GM10248 (cell line): ENCODE measurements at regions not wholly inside any gene's neighbourhood (a gene's known extent, or its start where the extent isn't known, plus 50 kb on each side); places are given as distances from the start of the nearest gene placed in this dataset.

Source experiments
- CTCF ChIA-PET: fragments of 300-600 bp; sonication (Branson Sonifier 250); formaldehyde crosslinking; extraction: SDS; loops from one replicate; lab custom pipeline; 2021; ENCODE audit warnings: antibody characterized with exemption; lab: Yijun Ruan, JAX
- POLR2A ChIA-PET: fragments of 350-650 bp; sonication (Branson Sonifier 250); formaldehyde crosslinking; extraction: SDS; loops from one replicate; lab custom pipeline; 2020; ENCODE audit warnings: antibody characterized with exemption; lab: Yijun Ruan, JAX
- DNase-seq: peaks from one replicate; pipeline ENCODE4 v3.0.0; 2012; ENCODE audit errors: extremely low spot score
- TF ChIP-seq, protein P1 (sequence below): IDR thresholded peaks from 2 replicates; pipeline ENCODE4 v1.5.1; 2012; ENCODE audit warnings: mild to moderate bottlenecking, low read depth; ENCODE audit errors: extremely low read depth, missing control alignments, control extremely low read depth

- TF ChIP-seq, protein P1, sequence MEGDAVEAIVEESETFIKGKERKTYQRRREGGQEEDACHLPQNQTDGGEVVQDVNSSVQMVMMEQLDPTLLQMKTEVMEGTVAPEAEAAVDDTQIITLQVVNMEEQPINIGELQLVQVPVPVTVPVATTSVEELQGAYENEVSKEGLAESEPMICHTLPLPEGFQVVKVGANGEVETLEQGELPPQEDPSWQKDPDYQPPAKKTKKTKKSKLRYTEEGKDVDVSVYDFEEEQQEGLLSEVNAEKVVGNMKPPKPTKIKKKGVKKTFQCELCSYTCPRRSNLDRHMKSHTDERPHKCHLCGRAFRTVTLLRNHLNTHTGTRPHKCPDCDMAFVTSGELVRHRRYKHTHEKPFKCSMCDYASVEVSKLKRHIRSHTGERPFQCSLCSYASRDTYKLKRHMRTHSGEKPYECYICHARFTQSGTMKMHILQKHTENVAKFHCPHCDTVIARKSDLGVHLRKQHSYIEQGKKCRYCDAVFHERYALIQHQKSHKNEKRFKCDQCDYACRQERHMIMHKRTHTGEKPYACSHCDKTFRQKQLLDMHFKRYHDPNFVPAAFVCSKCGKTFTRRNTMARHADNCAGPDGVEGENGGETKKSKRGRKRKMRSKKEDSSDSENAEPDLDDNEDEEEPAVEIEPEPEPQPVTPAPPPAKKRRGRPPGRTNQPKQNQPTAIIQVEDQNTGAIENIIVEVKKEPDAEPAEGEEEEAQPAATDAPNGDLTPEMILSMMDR: no peak
- ChIA-PET CTCF (no interaction called here), POLR2A (no interaction called here)
Measured at GRCh38 chrX:25555521-25555920, 539.8 kb upstream of the ARX start.

DNA sequence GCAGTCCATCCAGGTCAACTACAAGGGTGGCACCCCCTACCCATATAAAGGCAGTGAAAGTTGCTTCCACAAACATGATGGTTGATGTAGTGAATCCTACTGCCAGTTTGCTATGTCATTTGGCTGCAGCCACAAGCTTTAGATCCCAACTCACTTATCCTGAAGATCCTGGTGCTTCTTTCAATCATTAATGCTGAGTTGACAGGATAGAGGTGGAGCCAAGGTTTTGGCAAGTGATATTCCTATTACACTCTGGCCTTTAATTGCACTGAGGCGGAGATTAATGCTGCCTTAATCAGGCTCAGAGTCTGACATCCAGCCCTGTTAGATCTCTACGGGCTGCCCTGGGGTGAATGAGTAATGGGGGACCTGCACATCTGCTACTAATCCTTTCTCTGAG, 542.4 kb upstream of the ARX start:
- DNase-seq: no peak
- TF ChIP-seq, protein P1: no peak
- POLR2A ChIA-PET: no interaction called here
- CTCF ChIA-PET: no interaction called here

More at GRCh38 chrX:25555521-25555920, 539.8 kb upstream of the ARX start:
- no peak for DNase-seq

GRCh38 chrX:25561190-25561589, 545.4 kb upstream of the ARX start:
- no peak for DNase-seq
- ChIA-PET POLR2A (no interaction called here), CTCF (no interaction called here)
- TF ChIP-seq, protein P1: no peak

GRCh38 chrX:25573631-25574030, 557.9 kb upstream of the ARX start:
- ChIA-PET CTCF (no interaction called here), POLR2A (no interaction called here)
- no peak for DNase-seq
- TF ChIP-seq, protein P1: no peak

DNA sequence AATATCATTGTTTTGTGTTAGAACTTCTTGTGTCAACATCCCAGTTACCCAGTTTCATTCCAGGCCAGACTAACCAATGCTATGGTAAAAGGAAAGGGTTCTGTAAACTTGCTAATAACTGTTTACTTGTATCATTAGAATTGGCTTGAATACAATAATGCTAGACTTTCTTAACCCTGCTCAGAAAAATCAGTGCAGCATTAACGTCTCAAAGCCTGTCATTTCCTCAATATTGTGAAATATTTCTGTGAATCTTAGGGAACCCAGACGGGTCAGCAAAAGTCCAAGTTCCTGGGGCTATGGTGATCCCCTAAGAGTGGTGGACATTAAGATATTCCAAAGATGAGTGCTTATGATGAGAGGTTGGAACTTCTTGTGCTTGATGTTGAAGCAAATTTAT, 541.2 kb upstream of the MAGEB18 start:
- TF ChIP-seq, protein P1: no peak
- DNase-seq: no peak
- ChIA-PET POLR2A (no interaction called here), CTCF (no interaction called here)

DNA sequence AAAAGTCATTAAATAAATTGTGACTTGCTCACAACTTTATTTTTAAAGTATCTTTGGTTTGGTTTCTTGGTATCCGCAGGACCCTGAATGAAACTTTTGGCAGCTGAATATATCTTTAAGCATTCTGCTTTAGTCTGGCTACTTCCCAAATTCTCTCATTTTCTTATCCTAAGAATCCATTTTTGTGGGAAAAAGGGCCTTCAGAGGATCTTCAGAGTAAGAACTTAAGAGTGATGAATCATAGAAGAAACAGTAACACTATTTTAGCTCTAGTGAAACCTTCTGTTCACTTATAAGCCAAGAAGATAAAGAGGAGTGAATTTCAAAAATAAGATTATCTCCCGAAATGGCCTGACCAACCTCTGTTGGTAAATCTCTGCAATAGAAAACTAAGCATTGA, 540.6 kb upstream of the MAGEB18 start:
- TF ChIP-seq, protein P1: no peak
- DNase-seq: no peak
- ChIA-PET CTCF (no interaction called here), POLR2A (no interaction called here)

- ChIA-PET CTCF (no interaction called here), POLR2A (no interaction called here)
- TF ChIP-seq, protein P1: no peak
- DNase-seq: no peak
Measured at GRCh38 chrX:25599061-25599460, 539.1 kb upstream of the MAGEB18 start.
